HG03025 (cell line): ENCODE measurements at regions not wholly inside any gene's neighbourhood (a gene's known extent, or its start where the extent isn't known, plus 50 kb on each side); places are given as distances from the start of the nearest gene placed in this dataset.

Source experiments
- ATAC-seq: cut with Tn5 transposase; IDR thresholded peaks from one replicate; pipeline ENCODE4 v1.9.1; 2021; ENCODE audit warnings: mild to moderate bottlenecking, moderate library complexity; ENCODE audit not compliant: unreplicated experiment, low FRiP score

- no peak for ATAC-seq
These were observed 98.8 kb downstream of the ADRA2C start for GRCh38 chr4:3864742-3865721.

- ATAC-seq, result no peak
These were observed 100.0 kb downstream of the ADRA2C start for GRCh38 chr4:3865986-3866812.

DNA sequence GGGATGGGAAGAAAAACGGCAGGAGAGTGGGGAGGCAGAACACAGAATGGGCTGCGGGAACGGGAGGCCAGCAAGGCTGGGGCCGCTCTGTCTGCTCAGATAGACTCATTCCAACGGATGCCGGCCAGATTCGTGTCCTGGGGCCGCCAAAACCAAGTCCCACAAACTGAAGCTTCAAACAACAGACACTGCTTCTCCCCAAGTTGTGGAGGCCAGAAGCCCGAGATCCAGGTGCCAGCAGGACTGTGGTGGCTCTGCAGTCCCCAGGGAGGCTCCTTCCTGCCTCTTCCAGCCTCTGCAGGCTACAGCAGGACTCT is 100.6 kb downstream of the ADRA2C start:
- ATAC-seq, result no peak

- ATAC-seq, result no peak
These were observed 101.4 kb downstream of the ADRA2C start for GRCh38 chr4:3867403-3868100.

GRCh38 chr4:3868211-3869173 is 102.3 kb downstream of the ADRA2C start:
- ATAC-seq, result no peak

DNA sequence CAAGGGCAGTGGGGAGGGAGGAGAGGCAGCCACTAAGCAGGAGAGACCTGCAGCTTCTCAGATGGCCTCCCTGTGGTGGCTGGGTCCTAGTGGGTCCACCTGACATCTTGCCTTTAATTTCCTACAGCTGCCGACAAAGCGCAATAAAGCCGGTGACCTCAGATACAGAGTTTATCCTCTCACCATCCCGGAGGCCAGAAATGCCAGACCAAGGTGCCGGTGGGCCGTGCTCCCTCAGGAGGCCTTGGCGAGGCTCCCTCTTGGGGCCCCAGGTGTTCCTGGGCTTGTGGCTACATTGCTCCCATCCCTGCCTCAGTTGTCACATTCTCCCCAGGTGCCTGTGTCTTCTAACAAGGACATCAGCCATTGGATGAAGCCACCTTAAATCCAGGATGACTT is 103.0 kb downstream of the ADRA2C start:
- no peak for ATAC-seq

DNA sequence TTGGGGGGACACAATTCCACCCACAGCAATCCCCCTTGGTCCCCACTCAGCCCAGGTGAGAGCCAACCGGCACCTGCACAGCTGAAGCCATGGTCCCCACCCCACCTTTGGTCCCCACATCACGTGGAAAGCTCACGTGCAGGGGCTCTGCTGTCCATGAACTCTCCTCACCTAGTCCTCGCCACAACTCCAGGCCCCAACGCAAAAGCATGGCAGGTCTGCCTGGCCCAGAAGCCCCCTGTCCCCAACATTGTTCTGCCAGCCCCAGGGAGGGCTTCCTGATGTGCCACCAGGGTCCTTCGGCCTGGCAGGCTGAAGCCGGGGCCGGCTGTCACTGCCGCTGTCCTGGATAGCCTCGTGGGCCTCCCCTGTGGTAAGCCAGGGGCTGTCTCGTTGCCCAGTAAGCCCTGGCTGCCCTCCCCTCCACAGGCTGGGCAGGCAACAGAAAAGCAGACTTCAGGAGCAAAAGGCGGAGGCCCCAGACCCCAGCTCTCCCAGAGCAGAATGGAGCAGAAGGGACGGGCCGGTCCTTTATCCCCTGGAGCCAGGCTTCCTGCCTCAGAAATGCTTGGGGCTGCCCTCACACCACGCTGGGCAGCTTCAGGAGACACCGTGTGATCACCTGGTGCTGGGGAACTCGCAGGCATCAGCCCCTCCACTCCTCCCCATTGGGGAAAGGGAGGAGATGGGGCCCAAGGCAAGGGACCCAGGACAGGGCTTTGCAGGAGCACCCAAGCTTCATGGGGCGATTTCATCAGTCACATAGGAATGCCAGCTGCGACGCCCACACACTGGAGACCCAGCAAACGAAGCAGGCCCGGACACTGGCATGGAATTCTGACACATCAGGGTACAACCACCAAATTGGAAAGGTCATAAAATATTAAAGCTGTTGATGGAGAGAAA is 103.7 kb downstream of the ADRA2C start:
- ATAC-seq, result no peak

- no peak for ATAC-seq
These were observed 104.4 kb downstream of the ADRA2C start for GRCh38 chr4:3870567-3870962.

DNA sequence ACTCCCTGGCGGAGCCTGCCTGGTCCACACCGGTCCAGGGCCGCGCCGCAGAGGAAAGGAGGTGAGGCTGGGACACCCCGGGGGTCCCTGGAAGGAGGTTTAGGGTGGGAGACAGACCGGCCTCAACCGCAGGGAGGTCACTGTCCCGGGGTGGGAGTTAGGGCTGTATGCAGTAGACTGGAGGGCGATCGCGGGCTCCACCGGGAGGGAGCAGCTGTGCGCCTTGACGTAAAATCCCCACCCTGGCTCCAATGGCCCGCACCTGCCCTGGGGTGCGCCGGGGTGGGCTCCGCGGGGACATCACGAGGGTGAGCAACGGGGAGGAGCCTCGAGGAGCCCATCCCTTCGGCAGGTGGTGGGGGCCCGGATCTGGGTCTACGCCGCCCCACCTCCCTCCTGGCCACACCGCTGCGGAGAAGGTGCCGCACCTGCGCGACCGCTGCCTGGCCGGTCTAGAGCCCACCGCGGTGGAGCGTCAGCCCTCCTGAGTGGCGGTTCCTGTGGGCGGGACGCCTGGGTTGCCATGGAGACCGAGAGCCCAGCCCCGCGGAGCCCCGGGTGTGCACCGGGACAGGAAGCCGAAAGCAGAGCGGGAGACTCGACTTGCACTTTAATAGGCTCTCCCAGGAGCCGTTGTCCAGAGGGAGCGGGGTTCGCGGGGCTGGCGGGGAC is 105.1 kb downstream of the ADRA2C start:
- no peak for ATAC-seq

GRCh38 chr4:3871881-3872833 is 106.0 kb downstream of the ADRA2C start:
- ATAC-seq, result no peak

DNA sequence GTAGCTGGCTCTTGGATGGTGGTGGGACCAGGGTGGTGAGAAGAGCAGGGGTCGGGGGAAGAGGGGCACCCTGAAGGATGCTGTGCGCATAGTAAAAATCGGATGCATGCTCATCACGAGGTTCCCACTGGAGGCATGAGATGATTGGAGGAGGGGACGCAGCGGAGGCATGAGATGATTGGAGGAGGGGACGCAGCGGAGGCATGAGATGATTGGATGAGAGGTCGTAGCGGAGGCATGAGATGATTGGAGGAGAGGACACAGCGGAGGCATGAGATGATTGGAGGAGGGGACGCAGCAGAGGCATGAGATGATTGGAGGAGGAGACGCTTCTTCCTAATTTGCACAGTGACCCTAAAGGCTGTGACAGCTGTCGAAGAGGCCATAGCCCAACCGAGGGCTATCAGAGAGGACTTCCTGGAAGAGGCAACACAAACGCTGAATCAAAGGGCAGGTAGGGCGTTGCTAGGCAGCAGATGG is 106.7 kb downstream of the ADRA2C start:
- ATAC-seq, result no peak

DNA sequence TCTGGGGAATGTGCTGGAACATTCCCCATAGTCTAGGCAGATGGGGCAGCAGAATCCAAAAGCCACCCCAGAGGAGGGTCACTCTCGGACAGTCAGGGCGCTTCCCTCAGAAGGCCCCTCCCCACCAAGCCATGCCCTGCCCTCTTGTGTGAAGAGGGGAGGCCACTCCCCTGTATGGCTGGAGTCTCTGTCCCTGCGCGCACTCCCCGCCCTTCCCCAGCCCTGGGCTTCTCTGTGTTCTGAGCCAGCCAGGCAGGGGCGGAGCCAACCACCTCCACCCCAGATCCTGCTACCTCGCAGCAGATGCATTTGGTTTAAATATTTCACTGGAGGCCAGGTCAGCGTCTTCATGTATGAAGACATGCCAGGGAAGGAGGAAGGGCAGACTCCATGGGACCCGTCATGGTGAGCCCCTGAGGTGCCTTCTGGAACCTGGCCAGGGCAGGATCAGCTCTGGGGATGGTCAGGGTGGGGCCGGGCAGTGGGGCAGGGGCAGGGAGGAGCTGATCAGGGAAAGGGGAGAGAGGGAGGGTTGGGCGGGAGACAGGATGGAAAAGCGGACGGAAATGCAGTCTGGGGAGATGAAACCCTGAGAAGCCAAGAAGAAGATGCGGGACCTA is 107.3 kb downstream of the ADRA2C start:
- ATAC-seq, result no peak

DNA sequence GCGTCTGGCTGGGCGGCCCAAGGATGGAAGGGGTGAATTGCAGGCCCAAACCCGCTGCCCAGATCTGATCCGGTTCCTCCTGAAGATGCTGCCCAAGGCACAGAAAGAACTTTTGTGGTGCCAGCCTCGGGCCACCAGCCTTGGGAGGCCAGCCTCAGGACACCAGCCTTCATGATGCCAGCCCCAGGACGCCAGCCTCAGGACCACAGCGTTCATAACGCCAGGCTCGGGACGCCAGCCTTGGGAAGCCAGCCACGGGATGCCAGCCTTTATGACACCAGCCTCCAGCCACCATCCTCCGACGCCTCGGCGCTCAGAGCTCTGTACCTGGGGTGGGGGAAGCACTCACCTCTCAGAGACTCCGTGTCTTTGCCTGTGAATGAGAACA is 107.8 kb downstream of the ADRA2C start:
- no peak for ATAC-seq

DNA sequence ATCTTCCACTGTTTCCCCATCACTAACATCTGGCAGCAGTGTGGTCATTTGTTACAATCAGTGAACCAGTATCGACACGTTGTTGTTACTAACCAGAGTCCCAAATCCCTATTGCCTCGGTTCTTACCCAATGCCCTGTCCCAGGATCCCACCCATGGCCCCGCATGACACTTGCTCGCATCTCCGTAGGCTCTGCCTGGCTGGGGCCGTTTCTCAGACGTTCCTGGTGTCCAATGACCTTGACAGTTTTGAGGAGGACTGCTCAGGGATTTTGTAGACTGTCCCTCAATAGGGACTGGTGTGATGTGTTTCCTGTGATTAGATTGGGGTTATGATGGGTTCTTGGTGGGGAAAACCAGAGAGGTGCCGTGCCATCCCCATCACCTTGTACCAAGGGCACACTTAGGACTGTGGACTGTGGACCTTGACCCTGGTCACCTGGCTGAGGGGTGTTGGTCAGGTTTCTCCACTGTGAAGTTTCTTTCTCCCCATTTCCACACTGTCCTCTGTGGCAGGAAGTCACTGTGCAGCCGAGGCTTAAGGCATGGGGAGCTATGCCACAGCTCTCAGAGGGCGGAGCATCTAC is 108.4 kb downstream of the ADRA2C start:
- no peak for ATAC-seq

DNA sequence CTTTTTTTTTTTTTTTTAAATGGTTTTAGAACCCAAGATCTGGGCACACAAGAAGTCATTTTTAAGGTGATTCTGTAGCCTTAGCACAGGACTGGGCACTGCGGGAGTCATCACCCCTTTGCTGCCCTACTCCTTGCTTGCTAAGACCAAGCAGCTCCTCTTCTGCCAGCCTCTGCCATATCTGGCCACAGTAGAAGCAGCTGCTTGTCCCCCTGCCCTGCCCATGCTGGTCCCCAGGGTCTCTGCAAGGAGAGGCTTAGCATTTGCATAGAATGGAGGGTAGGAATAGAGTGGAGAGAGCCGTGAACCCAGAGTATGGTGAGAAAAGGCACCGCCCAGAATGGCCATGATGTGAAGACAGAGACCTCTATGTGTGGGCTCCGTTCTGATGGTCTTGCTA is 109.3 kb downstream of the ADRA2C start:
- no peak for ATAC-seq
